NT2/D1 (cell line): ENCODE measurements at regions not wholly inside any gene's neighbourhood (a gene's known extent, or its start where the extent isn't known, plus 50 kb on each side); places are given as distances from the start of the nearest gene placed in this dataset.

Experiments
- SUZ12 ChIP-seq: IDR thresholded peaks from 2 replicates; pipeline ENCODE4 v1.6.1; 2011; ENCODE audit not compliant: insufficient read length, insufficient read depth; ENCODE audit errors: extremely low read depth
- YY1 ChIP-seq: IDR thresholded peaks from 2 replicates; pipeline ENCODE4 v1.6.1; 2011; ENCODE audit not compliant: insufficient read length, insufficient read depth
- ZNF274 ChIP-seq: IDR thresholded peaks from 2 replicates; pipeline ENCODE4 v1.6.1; 2011; ENCODE audit warnings: mild to moderate bottlenecking, low read depth, low read length

GRCh38 chr1:185520188-185520920, 203.3 kb upstream of the IVNS1ABP start:
- no peak for TF ChIP-seq YY1
- TF ChIP-seq ZNF274 = no peak
- TF ChIP-seq SUZ12 = no peak
